Liver (tissue), 3 donors: ENCODE measurements at regions not wholly inside any gene's neighbourhood (a gene's known extent, or its start where the extent isn't known, plus 50 kb on each side); places are given as distances from the start of the nearest gene placed in this dataset.

Experiments
- EGR1 ChIP-seq, 2 donors: IDR thresholded peaks; 2 replicates each; pipeline ENCODE4 v1.6.1; 2016 to 2018; ENCODE audit warnings: antibody characterized with exemption in 2 of 2, low read depth in 2 of 2
- FOXA1 ChIP-seq: IDR thresholded peaks from 2 replicates; pipeline ENCODE4 v1.6.1; 2016; ENCODE audit warnings: antibody characterized with exemption
- GABPA ChIP-seq, 2 donors: IDR thresholded peaks in 1 of 2; conservative IDR thresholded peaks in 1 of 2; 2 replicates each; pipeline ENCODE4 v1.6.1; 2016; ENCODE audit warnings: antibody characterized with exemption in 2 of 2, mild to moderate bottlenecking in 1 of 2, moderate library complexity in 1 of 2
- JUND ChIP-seq, 2 donors: IDR thresholded peaks; 2 replicates each; pipeline ENCODE4 v1.6.1; 2016; ENCODE audit warnings: antibody characterized with exemption in 2 of 2
- RAD21 ChIP-seq, 2 donors: IDR thresholded peaks; 2 replicates each; pipeline ENCODE4 v1.6.1; 2016; ENCODE audit warnings: antibody characterized with exemption in 2 of 2, mild to moderate bottlenecking in 2 of 2
- REST ChIP-seq: IDR thresholded peaks from 2 replicates; pipeline ENCODE4 v1.6.1; 2016; ENCODE audit warnings: antibody characterized with exemption, mild to moderate bottlenecking
- RXRA ChIP-seq, 2 donors: IDR thresholded peaks; 2 replicates each; pipeline ENCODE4 v1.6.1; 2017 to 2018; ENCODE audit warnings: antibody characterized with exemption in 2 of 2, mild to moderate bottlenecking in 1 of 2
- SP1 ChIP-seq: IDR thresholded peaks from 2 replicates; pipeline ENCODE4 v1.6.1; 2018; ENCODE audit warnings: antibody characterized with exemption, mild to moderate bottlenecking
- TAF1 ChIP-seq: conservative IDR thresholded peaks from 2 replicates; pipeline ENCODE4 v1.6.1; 2016; ENCODE audit warnings: antibody characterized with exemption, mild to moderate bottlenecking
- YY1 ChIP-seq: IDR thresholded peaks from 2 replicates; pipeline ENCODE4 v1.6.1; 2016; ENCODE audit warnings: antibody characterized with exemption, mild to moderate bottlenecking
- ZBTB33 ChIP-seq: IDR thresholded peaks from 2 replicates; pipeline ENCODE4 v1.6.1; 2016; ENCODE audit warnings: antibody characterized with exemption
- TF ChIP-seq, protein P1 (sequence below): fragments of 150-350 bp; IDR thresholded peaks from 2 replicates; pipeline ENCODE4 v1.5.1; 2017; ENCODE audit warnings: improper control_type of control experiment, low read depth, low read length; ENCODE audit not compliant: missing input control
- TF ChIP-seq, protein P2 (sequence below): IDR thresholded peaks from 2 replicates; pipeline ENCODE4 v1.6.1; 2016; ENCODE audit warnings: antibody characterized with exemption
- TF ChIP-seq, protein P3 (sequence below): IDR thresholded peaks from 2 replicates; pipeline ENCODE4 v1.6.1; 2016; ENCODE audit warnings: antibody characterized with exemption
- donor health status: healthy.
- donor health status: healthy.

DNA sequence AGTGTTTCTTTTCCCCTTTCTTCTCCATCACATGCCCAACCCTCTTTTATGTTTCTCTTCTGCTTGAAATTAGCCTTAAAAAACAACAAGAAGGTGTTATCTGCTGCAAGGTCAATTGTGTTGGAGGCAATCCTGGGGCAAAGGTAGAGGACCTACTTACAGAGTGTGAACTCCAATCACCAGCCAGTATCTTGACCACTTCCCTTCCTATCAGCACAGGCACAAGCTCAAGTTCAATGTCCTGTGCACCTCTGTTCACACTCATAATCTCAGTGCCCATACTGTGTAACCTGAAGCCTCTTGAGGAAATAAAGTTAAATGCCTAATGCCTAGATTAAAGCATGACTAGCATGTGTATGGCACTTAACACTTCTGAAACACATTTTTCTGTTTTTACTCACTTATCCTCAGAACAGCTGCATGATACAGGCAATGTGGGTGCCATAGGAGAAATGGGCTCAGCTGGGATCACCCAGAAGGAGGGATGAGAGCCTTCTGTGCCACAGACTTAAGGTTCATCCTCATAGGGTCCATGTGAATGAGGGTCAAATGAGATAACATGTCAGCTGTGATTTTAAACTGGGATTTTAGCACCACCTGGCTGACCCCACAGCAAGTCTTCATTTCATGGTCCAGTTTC lies 701.5 kb downstream of the BCL11A start:
- no peak for TF ChIP-seq SP1
- TF ChIP-seq FOXA1, result no peak
- TF ChIP-seq, protein P1, sequence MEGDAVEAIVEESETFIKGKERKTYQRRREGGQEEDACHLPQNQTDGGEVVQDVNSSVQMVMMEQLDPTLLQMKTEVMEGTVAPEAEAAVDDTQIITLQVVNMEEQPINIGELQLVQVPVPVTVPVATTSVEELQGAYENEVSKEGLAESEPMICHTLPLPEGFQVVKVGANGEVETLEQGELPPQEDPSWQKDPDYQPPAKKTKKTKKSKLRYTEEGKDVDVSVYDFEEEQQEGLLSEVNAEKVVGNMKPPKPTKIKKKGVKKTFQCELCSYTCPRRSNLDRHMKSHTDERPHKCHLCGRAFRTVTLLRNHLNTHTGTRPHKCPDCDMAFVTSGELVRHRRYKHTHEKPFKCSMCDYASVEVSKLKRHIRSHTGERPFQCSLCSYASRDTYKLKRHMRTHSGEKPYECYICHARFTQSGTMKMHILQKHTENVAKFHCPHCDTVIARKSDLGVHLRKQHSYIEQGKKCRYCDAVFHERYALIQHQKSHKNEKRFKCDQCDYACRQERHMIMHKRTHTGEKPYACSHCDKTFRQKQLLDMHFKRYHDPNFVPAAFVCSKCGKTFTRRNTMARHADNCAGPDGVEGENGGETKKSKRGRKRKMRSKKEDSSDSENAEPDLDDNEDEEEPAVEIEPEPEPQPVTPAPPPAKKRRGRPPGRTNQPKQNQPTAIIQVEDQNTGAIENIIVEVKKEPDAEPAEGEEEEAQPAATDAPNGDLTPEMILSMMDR, result no peak
- TF ChIP-seq, protein P2, sequence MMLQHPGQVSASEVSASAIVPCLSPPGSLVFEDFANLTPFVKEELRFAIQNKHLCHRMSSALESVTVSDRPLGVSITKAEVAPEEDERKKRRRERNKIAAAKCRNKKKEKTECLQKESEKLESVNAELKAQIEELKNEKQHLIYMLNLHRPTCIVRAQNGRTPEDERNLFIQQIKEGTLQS, result no peak
- no peak for TF ChIP-seq EGR1 (IDR thresholded peaks at IDR 0.05; ENCODE audit: low read depth in 2 of 2)
- TF ChIP-seq ZBTB33, result no peak
- no peak for TF ChIP-seq TAF1
- no peak for TF ChIP-seq RXRA (IDR thresholded peaks at IDR 0.05)
- TF ChIP-seq RAD21 (IDR thresholded peaks at IDR 0.05), result no peak
- TF ChIP-seq REST, result no peak
- TF ChIP-seq, protein P3, sequence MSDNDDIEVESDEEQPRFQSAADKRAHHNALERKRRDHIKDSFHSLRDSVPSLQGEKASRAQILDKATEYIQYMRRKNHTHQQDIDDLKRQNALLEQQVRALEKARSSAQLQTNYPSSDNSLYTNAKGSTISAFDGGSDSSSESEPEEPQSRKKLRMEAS, result no peak
- TF ChIP-seq GABPA (IDR thresholded peaks at IDR 0.05 in 1 of 2, conservative IDR thresholded peaks at IDR 0.05 in 1 of 2), result no peak
- TF ChIP-seq JUND (IDR thresholded peaks at IDR 0.05), result no peak
- TF ChIP-seq YY1, result no peak
